ENCODE measurements at regions not wholly inside any gene's neighbourhood (a gene's known extent, or its start where the extent isn't known, plus 50 kb on each side); places are given as distances from the start of the nearest gene placed in this dataset.

- TF ChIP-seq SUZ12 (IDR thresholded peaks at IDR 0.05; ENCODE audit: extremely low read depth, insufficient read depth, insufficient read length) (no peak), ZNF274 (IDR thresholded peaks at IDR 0.05; ENCODE audit: low read depth, low read length) (no peak), YY1 (IDR thresholded peaks at IDR 0.05; ENCODE audit: insufficient read depth, insufficient read length) (no peak)
These were observed 398.5 kb downstream of the REEP3 start for GRCh38 chr10:63919575-63920279.

All from NT2/D1 (cell line).